Psoas muscle (tissue), 7 donors: ENCODE measurements at regions not wholly inside any gene's neighbourhood (a gene's known extent, or its start where the extent isn't known, plus 50 kb on each side); places are given as distances from the start of the nearest gene placed in this dataset.

Experiments used
- ATAC-seq, 4 donors: fragments of 200-7000 bp; cut with Tn5 transposase; one replicate each; pipeline ENCODE4 v1.9.1; 2020; ENCODE audit warnings: moderate library complexity in 3 of 4, mild to moderate bottlenecking in 2 of 4
- DNase-seq, 2 donors: peaks; one replicate each; pipeline ENCODE4 v3.0.0-alpha.2; 2020
- H3K27ac ChIP-seq: fragments of 200-600 bp; one replicate; pipeline ENCODE4 v1.8.0; 2022
- H3K27me3 ChIP-seq, 3 donors: fragments of 200-600 bp in 1 of 3; one replicate each; pipeline versions ENCODE4 v1.6.1 to v1.8.0; 2013 to 2022; ENCODE audit warnings: low read length in 2 of 3, mild to moderate bottlenecking in 2 of 3, moderate library complexity in 1 of 3; ENCODE audit not compliant: insufficient read depth in 3 of 3
- H3K36me3 ChIP-seq, 2 donors: fragments of 200-600 bp in 1 of 2; one replicate each; pipeline versions ENCODE4 v1.6.1 to v1.8.0; 2013 to 2022; ENCODE audit warnings: low read depth in 1 of 2, mild to moderate bottlenecking in 1 of 2, moderate library complexity in 1 of 2; ENCODE audit not compliant: insufficient read depth in 1 of 2
- H3K4me1 ChIP-seq: fragments of 200-600 bp; one replicate; pipeline ENCODE4 v1.8.0; 2022
- H3K4me3 ChIP-seq: fragments of 200-600 bp; one replicate; pipeline ENCODE4 v1.8.0; 2022; ENCODE audit warnings: mild to moderate bottlenecking
- H3K9me3 ChIP-seq: fragments of 200-600 bp; one replicate; pipeline ENCODE4 v1.8.0; 2022
- CTCF ChIP-seq: fragments of 200-600 bp; IDR thresholded peaks from one replicate; pipeline ENCODE4 v1.8.0; 2022; ENCODE audit warnings: antibody characterized with exemption
- WGBS, 3 donors: extraction: QIAGEN DNeasy Blood & Tissue Kit; methylation state at CpG; one replicate each; pipeline versions ENCODE4 v1.1.6 to v1.1.7; 2013; 5-methylcytosine and 5-hydroxymethylcytosine counted together
- intact Hi-C, 2 donors: fragments of 100-400 bp; cut with DNase I; formaldehyde crosslinking; loops; one replicate each; pipeline versions ENCODE4 v1.11.0 to v1.14.2; 2022
- donor health status: healthy with polysubstance abuse.
- donor health status: DM: no; HTN: no; CAD: no; lungs with moderate emphysema.
- donor health status: Bipolar disorder and iron deficiency.
- donor health status: healthy.
- donor health status: DM: yes; HTN: yes; CAD: no.
- donor health status: DM: no; HTN: no; CAD: no.
- donor health status: DM: yes; HTN: yes; CAD: no.

- intact Hi-C loops: no loop called here
- H3K4me1 ChIP-seq: no peaks in the 10 kb centered on the region
- DNase-seq (no peak), ATAC-seq (no peak)
- TF ChIP-seq CTCF: no peak
- no peak overlapping the region for H3K27ac ChIP-seq
- 82 to 84% (median 83%) methylated on average over 3 of the region's 3 CpGs for WGBS, 3 donors
- H3K27me3 ChIP-seq: no peaks in the 10 kb centered on the region
- H3K36me3 ChIP-seq: no peaks in the 10 kb centered on the region
- no peak overlapping the region for H3K4me3 ChIP-seq
- no peaks in the 10 kb centered on the region for H3K9me3 ChIP-seq
Measured at GRCh38 chr13:90979059-90979458, 368.4 kb upstream of the MIR17HG start.

- intact Hi-C loops: no loop called here
- WGBS, 3 donors: 88 to 93% (median 90%) methylated on average over 6 of the region's 6 CpGs
- Histone ChIP-seq H3K4me1 (no peaks in the 10 kb centered on the region), H3K27me3 (no peaks in the 10 kb centered on the region), H3K27ac (no peak overlapping the region), H3K36me3 (no peaks in the 10 kb centered on the region), H3K4me3 (no peak overlapping the region), H3K9me3 (no peaks in the 10 kb centered on the region)
- TF ChIP-seq CTCF: no peak
- DNase-seq (no peak), ATAC-seq (no peak)
Measured at GRCh38 chr13:90984756-90985155, 362.7 kb upstream of the MIR17HG start.

- no peaks in the 10 kb centered on the region for H3K9me3 ChIP-seq
- H3K36me3 ChIP-seq: no peaks in the 10 kb centered on the region
- no peak for TF ChIP-seq CTCF
- intact Hi-C loops: no loop called here
- ATAC-seq: no peak
- no peaks in the 10 kb centered on the region for H3K4me1 ChIP-seq
- H3K27ac ChIP-seq: no peak overlapping the region
- no peak overlapping the region for H3K4me3 ChIP-seq
- 70 to 78% (median 71%) methylated on average over 3 of the region's 3 CpGs for WGBS, 3 donors
- no peak for DNase-seq
- H3K27me3 ChIP-seq: no peaks in the 10 kb centered on the region
Measured at GRCh38 chr13:90995001-90995400, 352.5 kb upstream of the MIR17HG start.

GRCh38 chr13:90995614-90996013, 351.9 kb upstream of the MIR17HG start:
- ATAC-seq (no peak), DNase-seq (no peak)
- H3K36me3 ChIP-seq: no peaks in the 10 kb centered on the region
- H3K27ac ChIP-seq: no peak overlapping the region
- WGBS, 3 donors: 31 to 50% (median 39%) methylated on average over 4 of the region's 4 CpGs
- H3K27me3 ChIP-seq: no peaks in the 10 kb centered on the region
- H3K4me1 ChIP-seq: no peaks in the 10 kb centered on the region
- H3K9me3 ChIP-seq: no peaks in the 10 kb centered on the region
- no peak overlapping the region for H3K4me3 ChIP-seq
- TF ChIP-seq CTCF: no peak
- intact Hi-C loops: no loop called here

GRCh38 chr13:90997951-90998350, 349.5 kb upstream of the MIR17HG start:
- Histone ChIP-seq H3K27me3 (no peaks in the 10 kb centered on the region), H3K4me1 (no peaks in the 10 kb centered on the region), H3K27ac (no peak overlapping the region), H3K36me3 (no peaks in the 10 kb centered on the region), H3K9me3 (no peaks in the 10 kb centered on the region), H3K4me3 (no peak overlapping the region)
- ATAC-seq (no peak), DNase-seq (no peak)
- no peak for TF ChIP-seq CTCF
- WGBS, 3 donors: 90 to 96% (median 92%) methylated on average over 1 of the region's 1 CpG
- intact Hi-C loops: no loop called here
